ENCODE measurements at regions not wholly inside any gene's neighbourhood (a gene's known extent, or its start where the extent isn't known, plus 50 kb on each side); places are given as distances from the start of the nearest gene placed in this dataset.

GRCh38 chr17:73834684-73835343 is 190.6 kb upstream of the SDK2 start:
- TF ChIP-seq CTCF (IDR thresholded peaks at IDR 0.05), result no peak
- no peak for TF ChIP-seq EP300 (IDR thresholded peaks at IDR 0.05; ENCODE audit: low read depth)
- no peak for TF ChIP-seq POLR2A (IDR thresholded peaks at IDR 0.05)
- no peak for TF ChIP-seq POLR2AphosphoS5 (IDR thresholded peaks at IDR 0.05)

Data from transverse colon (tissue), 4 donors.